ENCODE measurements at regions not wholly inside any gene's neighbourhood (a gene's known extent, or its start where the extent isn't known, plus 50 kb on each side); places are given as distances from the start of the nearest gene placed in this dataset.

DNA sequence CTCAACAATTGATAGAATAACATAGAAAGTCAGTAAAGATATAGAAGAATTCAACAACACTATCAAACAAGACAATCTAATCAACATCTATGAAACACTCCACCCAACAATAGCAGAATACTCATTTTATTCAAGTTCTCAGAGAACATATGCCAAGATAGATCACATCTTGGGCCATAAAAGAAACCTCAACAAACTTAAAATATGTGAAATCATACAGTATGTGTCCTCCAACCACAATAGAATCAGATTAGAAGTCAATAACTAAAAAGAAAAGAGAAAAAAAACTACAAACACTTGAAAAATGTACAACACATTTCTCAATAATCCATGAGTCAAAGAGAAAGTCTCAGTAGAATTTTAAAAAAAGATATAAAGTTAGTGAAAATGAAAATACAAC lies 78.6 kb upstream of the LDB2 start:
- Mint-ChIP-seq H3K27me3 (no peaks in the 10 kb centered on the region), H3K9me3 (peaks cover 0 to 3% (median 2%) of the 10 kb centered on the region in 3 donors), H3K4me1 (no peaks in the 10 kb centered on the region), H3K4me3 (no peak overlapping the region), H3K36me3 (peaks cover 4% of the 10 kb centered on the region), H3K27ac (no peak overlapping the region)

DNA sequence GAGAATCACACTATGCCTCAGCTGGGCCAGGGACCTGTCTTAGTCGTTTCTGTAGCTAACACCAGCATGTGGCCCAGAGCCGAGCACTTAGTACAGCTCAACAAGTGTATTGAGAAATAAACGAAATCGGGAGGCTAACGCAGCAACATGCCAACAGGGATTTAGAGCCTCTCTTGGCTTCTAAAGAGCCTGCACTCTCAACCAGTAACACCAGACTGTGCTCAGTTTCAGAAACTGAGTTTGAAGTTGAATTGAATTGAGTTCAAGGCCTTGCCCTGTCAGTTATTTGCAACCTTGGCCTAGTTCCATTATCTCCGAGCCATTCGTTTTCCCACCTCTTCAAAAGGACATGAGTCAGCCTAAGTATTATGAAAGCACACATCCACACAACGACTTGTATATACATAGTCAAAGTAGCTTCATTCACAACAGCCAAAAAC lies 71.3 kb upstream of the LDB2 start:
- Mint-ChIP-seq H3K36me3 (peaks cover 2% of the 10 kb centered on the region), H3K4me1 (no peaks in the 10 kb centered on the region), H3K27me3 (no peaks in the 10 kb centered on the region), H3K4me3 (no peak overlapping the region), H3K9me3 (peaks cover 0 to 5% (median 3%) of the 10 kb centered on the region in 3 donors), H3K27ac (no peak overlapping the region)

DNA sequence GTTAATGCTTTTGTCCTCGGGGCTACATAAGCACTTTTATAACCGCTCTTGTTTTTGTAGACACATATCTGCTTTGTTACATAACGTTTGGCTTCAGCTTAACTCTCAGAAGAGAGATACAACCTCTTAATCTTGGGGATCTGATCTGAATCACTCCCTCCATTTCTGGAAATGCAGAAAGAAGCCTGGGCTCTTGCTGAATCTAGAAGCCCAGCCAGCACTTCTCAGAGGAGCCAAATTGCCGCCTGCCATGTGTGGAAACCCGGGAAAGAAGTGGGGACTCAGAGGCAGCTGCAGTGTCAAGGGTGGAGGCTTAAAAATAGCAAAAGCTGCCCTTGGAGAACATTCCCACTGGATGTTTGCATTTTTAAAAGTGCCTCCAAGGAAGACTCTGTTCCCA lies 69.3 kb upstream of the LDB2 start:
- no peaks in the 10 kb centered on the region for H3K27me3 Mint-ChIP-seq
- H3K27ac Mint-ChIP-seq: no peak overlapping the region
- peaks cover 2% of the 10 kb centered on the region for H3K36me3 Mint-ChIP-seq
- H3K4me3 Mint-ChIP-seq: no peak overlapping the region
- peaks cover 2 to 7% (median 3%) of the 10 kb centered on the region in 3 donors for H3K9me3 Mint-ChIP-seq
- H3K4me1 Mint-ChIP-seq: no peaks in the 10 kb centered on the region

DNA sequence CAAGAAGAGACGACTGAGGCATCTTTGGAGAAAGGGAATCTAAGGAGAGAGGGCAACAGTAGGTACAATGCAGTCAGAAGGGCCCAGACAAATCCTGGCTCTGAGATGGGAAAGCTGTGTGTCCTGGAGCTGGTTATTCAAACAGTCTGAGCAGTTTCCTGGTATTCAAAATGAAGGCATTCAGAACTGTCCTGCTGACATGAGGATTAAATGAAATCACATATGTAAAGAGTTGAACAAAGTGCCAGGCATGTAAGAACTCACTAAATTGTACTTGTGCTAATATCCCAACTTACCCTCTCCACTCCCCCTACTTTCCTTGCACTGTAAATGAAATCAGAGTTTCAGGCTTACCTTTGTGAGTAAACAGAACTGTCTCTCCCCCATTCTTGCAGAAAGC lies 60.9 kb upstream of the LDB2 start:
- Mint-ChIP-seq H3K36me3 (no peaks in the 10 kb centered on the region), H3K9me3 (peaks cover 6 to 16% (median 9%) of the 10 kb centered on the region in 3 donors), H3K4me3 (no peak overlapping the region), H3K4me1 (peaks cover 0 to 1% (median 0%) of the 10 kb centered on the region in 3 donors), H3K27ac (no peak overlapping the region), H3K27me3 (peaks cover 1% of the 10 kb centered on the region)

DNA sequence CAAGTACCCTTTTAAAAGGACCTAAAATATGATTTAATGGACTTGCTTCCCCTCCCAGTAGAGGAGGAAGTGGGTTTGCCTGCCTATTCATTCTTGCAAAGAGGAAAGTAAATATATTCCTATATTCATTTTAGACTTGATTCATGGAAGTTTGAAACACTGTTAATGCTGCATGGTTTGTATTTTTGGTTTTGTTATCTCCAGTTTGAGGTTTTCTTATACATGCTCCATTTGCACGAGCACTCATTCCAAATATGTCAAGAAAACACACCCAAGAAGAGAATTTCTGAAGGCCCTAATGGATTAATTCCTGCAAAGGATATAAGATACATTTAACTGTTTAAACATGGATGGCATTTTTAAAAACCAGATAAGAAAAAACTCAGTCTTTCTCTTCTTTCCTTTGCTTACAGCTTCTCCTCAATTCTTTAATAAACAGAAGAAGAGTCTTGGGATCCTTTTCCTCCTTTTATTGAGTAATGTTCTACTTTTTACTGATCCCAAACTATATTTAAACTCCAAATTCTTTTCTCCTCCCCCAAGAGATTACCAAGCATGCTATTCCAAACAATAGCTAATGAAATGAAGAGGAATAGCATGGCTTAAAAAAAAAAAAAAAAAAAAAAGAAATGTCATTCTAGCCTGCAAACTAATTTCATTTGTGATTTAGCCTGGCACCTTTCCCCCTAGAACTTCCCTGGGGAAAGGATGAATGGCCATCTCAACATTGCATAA lies 54.6 kb upstream of the LDB2 start:
- Mint-ChIP-seq H3K9me3 (peaks cover 0 to 8% (median 5%) of the 10 kb centered on the region in 3 donors), H3K27me3 (peaks cover 1% of the 10 kb centered on the region), H3K4me1 (no peaks in the 10 kb centered on the region), H3K4me3 (no peak overlapping the region), H3K36me3 (no peaks in the 10 kb centered on the region), H3K27ac (no peak overlapping the region)

DNA sequence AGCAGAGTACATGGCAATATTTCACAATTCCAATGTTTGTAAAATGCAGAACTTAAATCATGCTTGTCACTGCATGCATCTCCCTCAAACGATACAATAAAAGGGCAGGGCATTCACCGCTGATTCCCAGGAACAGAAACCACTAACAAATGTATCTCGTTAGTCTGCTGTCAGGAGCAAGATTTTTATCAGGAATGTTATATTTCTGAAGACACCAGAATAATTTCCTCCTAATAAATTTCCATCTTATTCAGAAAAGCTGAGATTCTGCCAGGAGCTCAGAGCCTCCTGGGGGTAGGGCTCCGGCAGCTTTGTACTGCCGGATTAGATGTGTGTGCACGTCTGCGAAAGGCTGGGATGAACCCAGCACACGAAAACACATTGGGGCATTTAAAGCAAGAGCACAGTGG lies 54.0 kb upstream of the LDB2 start:
- H3K4me1 Mint-ChIP-seq: no peaks in the 10 kb centered on the region
- no peaks in the 10 kb centered on the region for H3K36me3 Mint-ChIP-seq
- no peak overlapping the region for H3K4me3 Mint-ChIP-seq
- H3K9me3 Mint-ChIP-seq: peaks cover 0 to 8% (median 5%) of the 10 kb centered on the region in 3 donors
- peaks cover 1% of the 10 kb centered on the region for H3K27me3 Mint-ChIP-seq
- no peak overlapping the region for H3K27ac Mint-ChIP-seq

Measured in IgD-negative memory B cell (primary cell).